Stimulated activated CD4-positive, alpha-beta T cell treated with anti-CD3 and anti-CD28 coated beads, Interleukin-4, amount 100 ng/mL, for 24 hours (primary cell): ENCODE measurements at regions not wholly inside any gene's neighbourhood (a gene's known extent, or its start where the extent isn't known, plus 50 kb on each side); places are given as distances from the start of the nearest gene placed in this dataset.
A peak's percentile ranks its signal among the peaks of the same experiment; 100 is the strongest.
"Not testable (repeated sequence)": the region's sequence is repeated elsewhere in the genome, so short reads cannot be mapped to it uniquely, and the experiment has no call there.

ENCODE experiments used
- DNase-seq: peaks from one replicate; pipeline ENCODE4 v3.0.0-alpha.2; 2020

DNA sequence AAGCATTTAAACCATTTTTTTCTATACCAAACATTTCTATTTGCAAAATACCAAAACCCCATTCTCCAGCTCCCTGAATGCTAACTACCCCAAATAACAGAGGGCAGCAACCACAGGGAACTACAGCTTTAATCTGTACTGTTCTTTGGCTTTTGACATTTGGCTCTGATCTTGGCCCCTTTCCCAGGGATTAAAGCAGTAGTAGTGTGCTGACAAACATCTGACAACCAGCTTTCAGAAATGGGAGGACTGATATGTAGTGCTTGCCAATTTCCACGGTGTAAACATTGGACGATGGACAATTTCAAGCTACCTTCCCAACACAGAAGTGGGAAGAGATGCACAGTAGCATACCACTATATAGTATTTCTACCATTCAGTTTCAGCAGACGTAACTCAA is 88.4 kb upstream of the TEAD1 start:
- no peak for DNase-seq

DNA sequence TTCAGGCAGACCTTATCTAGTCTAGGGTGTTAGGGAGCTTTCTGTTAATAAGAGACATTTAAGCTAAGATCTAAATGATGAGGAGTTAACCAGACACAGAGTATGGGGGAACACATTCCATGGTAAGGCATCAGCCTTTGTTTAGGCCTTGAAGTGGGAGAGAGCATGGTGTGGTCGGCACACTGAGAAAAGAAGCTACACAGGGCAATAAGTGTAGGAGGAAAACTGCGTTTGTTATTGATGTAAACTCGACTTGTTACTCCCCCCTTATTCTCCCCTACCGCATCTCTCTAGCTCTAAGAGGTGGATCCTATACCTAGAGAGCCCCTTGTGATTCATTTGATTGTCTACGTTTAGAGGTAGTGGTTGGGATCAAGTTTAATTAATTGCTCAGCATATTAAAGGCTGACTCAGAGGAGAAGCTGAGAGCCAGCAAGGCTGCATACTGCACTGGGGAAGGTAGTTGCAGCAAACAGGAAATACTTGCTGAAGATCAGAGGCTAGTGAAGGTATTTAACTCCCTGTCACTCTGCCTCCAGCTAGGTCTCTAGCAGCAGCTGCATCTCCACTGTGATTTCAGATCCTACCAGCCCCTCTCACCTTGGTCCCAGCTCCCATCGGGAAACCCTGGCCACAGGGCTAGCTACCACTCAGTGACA is 86.8 kb upstream of the TEAD1 start:
- no peak for DNase-seq

DNA sequence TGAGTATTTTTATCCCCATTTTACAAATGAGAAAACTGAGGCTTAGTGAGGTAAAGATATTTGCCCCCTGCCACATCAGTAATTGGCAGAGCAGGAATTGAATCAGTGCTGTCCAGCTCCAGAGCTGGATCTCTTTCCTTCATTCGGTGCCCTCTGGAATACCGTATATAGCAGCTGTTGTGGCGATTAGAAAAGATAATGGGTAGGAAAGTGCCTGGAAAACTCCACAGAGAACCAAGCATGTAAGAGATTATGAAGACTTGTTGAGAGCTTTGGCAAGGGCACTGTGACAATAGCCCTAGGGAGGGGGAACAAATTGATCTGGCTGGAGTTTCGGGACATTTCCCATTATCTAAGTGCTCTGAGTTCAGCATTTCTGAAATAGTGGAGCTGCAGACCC is 82.5 kb upstream of the TEAD1 start:
- DNase-seq, result no peak

DNA sequence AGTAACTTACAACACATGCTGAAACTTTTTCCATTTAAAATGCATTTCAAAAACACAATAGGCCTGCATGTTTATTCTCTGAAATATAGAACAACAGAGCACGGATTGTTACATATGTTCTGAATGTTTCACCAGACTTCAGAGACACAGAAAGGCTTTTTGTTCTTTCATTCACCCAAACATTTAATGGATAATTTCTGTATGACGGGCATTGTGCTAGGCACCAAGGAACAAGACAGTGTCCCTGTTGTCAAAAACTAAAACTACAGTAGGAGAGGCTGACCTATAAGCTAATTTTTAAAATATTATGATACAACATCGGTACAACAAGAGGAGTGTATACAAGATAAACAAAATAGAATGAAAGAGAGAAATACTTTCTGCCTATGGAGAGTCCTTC is 81.9 kb upstream of the TEAD1 start:
- no peak for DNase-seq

DNA sequence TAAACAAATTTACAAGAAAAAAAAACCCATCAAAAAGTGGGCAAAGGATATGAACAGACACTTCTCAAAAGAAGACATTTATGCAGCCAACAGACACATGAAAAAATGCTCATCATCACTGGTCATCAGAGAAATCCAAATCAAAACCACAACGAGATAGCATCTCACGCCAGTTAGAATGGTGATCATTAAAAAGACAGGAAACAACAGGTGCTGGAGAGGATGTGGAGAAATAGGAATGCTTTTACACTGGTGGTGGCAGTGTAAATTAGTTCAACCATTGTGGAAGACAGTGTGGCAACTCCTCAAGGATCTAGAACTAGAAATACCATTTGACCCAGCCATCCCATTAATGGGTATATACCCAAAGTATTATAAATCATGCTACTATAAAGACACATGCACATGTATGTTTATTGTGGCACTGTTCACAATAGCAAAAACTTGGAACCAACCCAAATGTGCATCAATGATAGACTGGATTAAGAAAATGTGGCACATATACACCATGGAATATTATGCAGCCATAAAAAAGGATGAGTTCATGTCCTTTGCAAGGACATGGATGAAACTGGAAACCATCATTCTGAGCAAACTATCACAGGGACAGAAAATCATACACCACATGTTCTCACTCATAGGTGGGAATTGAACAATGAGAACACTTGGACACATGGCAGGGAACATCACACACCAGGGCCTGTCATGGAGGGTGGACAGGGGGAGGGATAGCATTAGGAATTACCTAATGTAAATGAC is 79.0 kb upstream of the TEAD1 start:
- DNase-seq, result not testable (repeated sequence)

DNA sequence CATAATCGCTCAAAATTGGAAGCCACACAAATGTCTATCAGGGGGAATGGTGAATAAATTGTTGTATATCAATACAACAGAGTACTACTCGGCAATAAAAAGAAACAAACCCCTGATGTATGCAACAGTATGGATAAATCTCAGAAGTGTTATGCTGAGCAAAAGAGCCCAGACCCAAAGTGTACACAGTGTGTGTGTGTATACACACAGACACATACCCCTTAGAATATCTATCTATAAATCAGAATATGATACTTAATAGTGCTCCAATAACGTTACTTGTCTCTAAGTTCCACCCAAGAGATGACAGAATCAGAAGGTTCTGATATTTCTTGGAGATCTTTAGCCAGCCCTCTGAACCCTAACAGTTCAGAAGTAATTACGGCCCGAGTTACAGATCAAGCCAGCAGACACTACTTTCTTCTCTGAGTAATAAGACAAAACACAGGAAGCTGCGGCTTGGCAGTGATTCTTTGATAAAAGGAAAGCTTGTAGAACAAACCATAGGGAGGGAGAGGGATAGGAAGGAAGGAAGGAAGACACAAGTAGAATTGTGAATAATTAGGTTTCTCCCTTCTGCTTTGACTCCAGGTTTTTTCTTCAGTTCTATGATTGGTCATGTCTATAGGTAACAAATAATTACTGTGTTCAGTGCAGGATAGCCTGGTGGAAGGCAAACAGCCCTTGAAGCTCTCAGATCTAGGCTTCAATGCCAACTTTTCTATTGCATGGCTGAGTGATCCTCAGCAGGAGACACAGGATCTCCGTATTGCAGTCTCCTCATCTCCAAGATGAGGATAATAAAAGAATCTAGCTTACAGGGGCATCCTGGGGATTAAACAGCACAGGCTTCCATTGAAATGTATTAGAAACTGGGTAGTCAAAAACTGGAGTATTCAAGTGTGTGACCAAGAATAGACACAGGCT is 75.6 kb upstream of the TEAD1 start:
- DNase-seq, result no peak

DNA sequence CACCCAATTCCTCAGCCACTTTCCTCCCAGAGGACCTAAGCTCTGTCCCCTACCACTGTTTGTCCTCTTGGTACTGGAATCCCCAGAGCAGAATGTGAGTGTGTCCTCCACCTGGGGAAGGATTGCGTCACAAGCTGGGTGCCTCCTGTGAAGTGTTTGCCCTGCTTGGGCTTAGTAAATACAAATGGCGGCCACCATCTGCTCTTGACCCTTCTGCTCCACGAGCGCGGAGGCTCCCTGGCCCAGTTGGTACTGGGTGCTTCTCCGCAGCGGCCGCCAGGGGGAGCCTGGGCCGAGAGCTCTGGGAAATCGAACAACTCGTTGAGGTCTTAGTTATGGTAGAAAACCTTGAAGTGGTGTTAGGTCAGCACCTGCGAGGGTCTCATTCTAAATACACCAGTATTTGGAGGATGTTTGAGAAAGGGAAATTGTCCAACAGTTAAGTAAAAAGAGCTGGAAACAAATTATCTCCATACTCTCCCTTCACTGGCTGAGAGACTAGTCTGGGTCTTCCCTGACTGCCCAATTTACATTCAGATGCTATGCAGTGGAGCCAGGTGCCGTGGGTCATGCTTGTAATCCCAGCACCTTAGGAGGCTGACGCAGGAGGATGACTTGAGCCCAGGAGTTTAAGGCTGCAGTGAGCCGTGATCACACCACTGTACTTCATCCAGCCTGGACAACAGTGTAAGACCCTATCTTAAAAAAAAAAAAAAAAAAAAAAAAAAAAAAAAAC is 74.6 kb upstream of the TEAD1 start:
- peak; percentile 26 for DNase-seq

DNA sequence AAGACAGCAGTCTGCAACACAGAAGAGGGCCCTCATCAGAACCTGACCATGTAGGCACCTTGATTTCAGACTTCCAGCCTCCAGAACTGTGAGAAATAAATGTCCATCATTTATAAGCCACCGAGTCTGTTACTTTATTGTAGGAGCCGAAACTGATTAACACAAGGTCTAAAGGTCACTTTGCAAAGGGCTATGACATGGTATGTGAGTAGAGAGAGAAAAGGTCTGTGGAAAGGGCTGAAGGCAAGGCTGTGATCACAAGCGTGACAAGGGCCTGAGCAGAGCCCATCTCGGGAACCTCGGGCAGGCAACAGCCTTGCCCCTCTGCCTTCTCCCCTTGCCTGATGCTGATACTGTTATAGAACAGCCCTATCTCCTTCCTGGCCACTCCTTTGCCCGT is 73.4 kb upstream of the TEAD1 start:
- DNase-seq, result no peak

DNA sequence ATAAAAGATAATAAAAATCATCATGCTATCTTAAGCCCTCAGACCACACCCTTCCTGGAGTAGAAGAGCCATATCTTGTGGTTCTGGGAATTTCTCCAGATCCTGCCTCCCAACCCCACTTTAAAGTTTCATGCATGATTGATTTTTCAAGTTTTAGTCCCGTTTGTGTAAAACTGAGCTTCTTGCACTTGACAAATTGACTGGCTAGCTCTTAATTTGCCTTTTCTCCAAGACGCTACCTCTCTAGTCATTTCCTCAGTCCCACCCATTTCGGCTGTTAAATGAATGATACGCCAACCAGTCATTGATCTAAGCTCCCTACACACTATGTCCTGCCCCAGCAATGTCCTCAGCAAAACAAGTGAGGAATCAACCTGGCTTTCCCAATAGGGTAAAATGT is 71.8 kb upstream of the TEAD1 start:
- DNase-seq, result no peak

DNA sequence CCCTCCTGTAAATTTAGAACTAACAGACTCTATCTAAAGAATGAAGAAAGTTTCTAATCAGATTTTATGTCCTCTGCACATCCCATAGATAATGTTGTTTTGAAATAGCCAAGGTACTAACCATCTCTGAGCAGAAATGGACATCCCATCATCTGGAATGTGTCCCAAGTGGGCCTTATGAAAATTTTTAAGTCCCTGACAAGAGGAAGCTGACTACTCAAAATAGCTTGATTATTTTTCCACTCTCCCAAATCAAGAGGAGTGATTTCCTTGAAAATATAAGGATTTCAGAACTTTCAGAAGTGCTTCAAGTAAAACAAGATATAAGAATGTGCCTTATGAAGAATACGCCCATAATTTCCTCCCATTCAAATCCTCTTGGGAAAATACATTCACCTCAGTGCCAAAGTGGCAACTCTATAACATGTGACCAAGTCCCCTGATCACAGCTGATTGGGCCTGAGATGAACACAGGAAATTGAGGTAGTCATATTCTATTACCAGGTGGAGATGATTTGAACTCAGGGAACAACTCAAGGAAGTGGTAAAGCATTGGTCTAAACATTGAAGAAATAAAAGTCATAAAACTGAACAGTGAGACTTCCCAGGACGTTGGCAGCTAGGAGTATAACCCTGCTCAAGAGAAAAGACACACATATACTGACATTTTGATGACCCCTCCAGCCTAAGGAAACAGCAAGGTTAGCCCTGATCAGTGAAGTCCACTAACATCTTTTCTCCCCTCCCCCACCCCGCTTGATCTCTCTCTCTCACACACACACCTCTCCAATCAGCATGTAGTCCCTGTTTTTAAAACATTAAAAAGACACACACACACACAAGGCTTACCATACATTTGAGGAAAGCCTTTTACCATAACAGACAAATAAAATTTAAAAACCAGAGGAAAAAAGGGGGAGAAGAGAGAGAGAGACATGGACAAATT is 70.8 kb upstream of the TEAD1 start:
- DNase-seq, result no peak

DNA sequence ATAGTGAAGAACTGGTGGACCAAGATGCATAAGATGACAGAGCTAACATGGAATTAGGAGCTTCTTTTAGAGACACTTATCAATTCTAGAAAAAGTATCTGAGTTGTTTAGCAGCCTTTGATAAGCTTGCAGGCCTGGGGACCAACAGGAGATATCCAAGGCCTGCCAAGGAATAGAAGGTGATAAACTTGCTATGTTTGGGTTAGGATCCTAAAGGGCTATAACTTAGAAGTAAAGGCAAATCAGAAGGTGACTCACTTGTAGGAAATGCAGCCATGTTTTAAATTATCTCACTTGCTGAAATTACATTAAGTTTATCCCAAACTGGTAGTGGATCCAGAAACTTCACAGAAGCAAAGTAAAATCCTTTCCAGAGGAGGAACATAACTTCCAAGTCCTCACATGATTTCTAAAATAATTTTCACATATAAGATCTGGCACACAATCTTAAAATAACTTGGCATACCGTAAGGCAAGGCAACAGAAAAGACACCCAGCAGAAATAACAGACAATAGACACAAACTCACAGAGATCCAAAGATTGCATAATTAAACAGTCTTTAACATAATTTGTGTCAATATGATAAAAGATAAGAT is 69.6 kb upstream of the TEAD1 start:
- no peak for DNase-seq

DNA sequence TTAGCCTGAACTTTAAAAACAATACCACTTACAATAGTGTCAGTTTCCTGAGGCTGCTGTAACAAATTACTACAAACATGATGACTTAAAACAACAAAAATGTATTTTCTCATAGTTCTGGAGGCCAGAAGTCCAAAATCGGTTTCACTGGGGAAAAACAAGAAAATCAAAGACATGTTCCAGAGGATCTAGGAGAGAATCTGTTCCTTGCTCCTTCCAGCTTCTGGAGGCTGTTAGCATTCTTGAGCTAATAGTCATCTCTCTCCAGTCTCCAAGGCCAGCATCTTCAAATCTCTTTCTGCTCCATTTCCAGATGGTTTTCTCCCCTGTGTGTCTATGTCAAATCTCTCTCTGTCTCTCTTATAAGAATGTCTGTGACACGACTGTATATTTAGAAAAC is 67.6 kb upstream of the TEAD1 start:
- no peak for DNase-seq

DNA sequence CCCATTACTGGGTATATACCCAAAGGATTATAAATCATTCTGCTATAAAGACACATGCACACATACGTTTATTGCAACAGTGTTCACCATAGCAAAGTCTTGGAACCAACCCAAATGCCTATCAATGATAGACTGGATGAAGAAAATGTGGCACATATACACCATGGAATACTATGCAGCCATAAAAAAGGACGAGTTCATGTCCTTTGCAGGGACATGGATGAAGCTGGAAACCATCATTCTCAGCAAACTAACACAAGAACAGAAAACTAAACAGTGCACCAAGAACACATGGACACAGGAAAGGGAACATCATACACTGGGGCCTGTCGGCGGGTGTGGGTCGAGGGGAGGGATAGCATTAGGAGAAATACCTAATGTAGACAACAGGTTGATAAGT is 65.5 kb upstream of the TEAD1 start:
- not testable (repeated sequence) for DNase-seq

DNA sequence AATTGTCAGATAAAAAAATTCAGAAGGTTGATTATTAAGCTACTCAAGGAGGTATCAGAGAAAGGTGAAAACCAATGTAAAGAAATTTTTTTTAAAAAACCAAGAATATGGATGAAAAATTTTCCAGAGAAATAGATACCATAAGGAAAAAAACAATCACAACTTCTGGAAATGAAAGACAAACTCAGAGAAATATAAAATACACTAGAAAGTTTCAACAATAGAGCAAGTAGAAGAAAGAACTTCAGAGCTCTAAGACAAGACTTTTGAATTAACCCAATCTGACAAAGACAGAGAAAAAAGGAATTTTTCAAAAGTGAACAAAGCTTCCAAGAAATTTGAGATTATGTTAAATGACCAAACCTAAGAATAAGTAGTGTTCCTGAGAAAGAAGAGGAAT is 62.9 kb upstream of the TEAD1 start:
- no peak for DNase-seq

DNA sequence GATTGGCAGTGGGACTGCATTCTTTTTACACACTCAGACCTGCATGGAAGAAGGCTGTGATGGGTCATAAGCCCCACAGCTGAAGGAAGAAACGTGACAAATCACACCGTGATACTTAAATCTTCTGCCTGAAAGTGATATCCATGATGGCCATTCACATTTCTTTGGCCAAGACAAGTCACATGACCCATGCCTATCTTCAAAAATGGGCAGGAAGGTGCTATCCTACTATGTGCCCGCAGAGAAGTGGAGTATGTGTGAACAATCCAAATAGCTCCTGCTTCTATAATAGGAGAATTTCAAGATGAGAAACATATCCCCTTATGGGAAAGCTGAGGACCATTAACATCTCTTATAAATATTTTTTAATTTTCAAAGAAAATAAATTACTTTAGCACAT is 56.6 kb upstream of the TEAD1 start:
- DNase-seq, result no peak

DNA sequence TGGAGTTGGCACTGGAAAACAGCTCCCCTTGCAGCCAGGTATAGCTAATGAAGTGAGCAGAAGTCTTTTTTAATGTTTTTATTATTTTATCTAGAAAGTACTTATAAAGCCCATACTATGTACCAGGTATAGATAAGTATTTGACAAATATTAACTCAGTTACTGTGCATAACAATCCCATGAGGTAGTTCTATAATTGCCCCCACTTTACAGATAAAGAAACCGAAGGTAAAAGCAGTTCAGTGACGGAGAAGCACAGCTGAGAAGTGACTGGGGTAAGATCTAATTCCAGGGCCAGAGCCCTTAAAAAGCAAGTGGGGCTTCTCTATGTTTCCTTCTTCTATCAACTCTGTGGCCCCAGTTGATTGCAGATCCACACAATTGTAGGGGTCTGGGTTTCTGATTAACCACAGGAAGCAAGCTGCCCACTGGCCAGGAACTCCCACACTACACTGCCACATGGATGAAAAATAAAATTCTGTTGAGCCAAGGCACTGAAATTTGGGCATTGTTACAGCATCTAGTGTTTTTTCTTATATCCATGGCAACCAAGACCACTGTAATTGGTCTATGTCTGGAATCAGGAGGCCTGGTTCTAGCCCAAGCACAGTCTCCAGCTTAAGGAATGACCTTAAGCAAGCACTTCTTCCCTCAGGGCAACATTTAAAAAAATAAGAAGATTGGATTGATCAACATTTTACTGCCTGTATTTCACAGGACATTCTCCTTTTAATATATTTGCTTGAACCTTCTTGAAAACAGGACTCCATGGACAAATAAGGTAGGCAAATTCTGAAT is 55.3 kb upstream of the TEAD1 start:
- DNase-seq, result no peak

DNA sequence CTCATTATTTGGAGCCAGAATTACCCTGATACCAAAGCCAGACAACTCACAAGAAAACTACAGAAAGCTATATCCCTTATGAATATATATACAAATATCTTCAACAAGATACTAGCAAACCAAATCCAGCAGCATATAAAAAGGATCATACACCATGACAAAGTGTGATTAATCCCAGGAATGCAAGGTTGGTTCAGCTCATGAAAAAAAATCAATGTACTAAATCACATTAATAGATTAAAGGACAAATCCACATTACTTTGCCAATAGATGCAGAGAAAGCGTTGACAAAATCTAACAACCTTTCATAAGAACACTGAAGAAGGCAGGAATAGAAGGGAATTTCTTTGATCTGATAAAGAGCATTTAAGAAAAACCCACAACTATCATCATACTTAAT is 50.4 kb upstream of the TEAD1 start:
- DNase-seq, result no peak
